SJCRH30 (cell line): ENCODE measurements at regions not wholly inside any gene's neighbourhood (a gene's known extent, or its start where the extent isn't known, plus 50 kb on each side); places are given as distances from the start of the nearest gene placed in this dataset.

Source experiments
- DNase-seq, 2 experiments: peaks; one replicate each; pipeline ENCODE4 v3.0.0-alpha.2; 2015 to 2020
- H3K27ac ChIP-seq: fragments of 250-450 bp; sonication (Bioruptor Pico); 2 replicates; pipeline ENCODE4 v1.5.1; 2020; ENCODE audit warnings: mild to moderate bottlenecking, moderate library complexity
- H3K27me3 ChIP-seq: fragments of 250-450 bp; sonication (Bioruptor Pico); 2 replicates; pipeline ENCODE4 v1.5.1; 2020; ENCODE audit warnings: mild to moderate bottlenecking, moderate library complexity
- H3K36me3 ChIP-seq: fragments of 250-450 bp; sonication (Bioruptor Pico); 2 replicates; pipeline ENCODE4 v1.5.1; 2020; ENCODE audit warnings: mild to moderate bottlenecking, moderate library complexity
- H3K4me1 ChIP-seq: fragments of 250-450 bp; sonication (Bioruptor Pico); 2 replicates; pipeline ENCODE4 v1.5.1; 2020; ENCODE audit warnings: mild to moderate bottlenecking, moderate library complexity
- H3K4me3 ChIP-seq: fragments of 250-450 bp; sonication (Bioruptor Pico); 2 replicates; pipeline ENCODE4 v1.5.1; 2020; ENCODE audit warnings: mild to moderate bottlenecking, moderate library complexity
- H3K9me3 ChIP-seq: fragments of 250-450 bp; sonication (Bioruptor Pico); replicated peaks from 2 replicates; pipeline ENCODE4 v1.5.1; 2020; ENCODE audit warnings: mild to moderate bottlenecking, moderate library complexity

DNA sequence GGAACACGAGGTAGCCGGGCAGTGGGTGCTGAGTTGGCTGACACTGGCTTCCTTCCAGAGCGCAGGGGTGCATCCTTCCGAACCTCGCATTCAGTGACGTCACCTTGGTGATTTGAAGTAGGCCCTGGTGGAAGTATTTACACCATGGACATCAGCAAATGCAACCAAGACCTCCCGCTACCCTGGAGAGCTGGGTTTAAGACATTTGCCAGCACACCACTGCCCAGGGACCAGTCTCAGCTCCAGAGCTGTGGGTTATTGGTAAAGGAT, 106.4 kb upstream of the GPR26 start:
- H3K27me3 ChIP-seq, result 0 out of 2 replicates have a peak, but pooled peaks cover 3% of the 10 kb centered on the region
- H3K4me1 ChIP-seq, result no peaks in the 10 kb centered on the region
- H3K27ac ChIP-seq, result no peak overlapping the region
- no peaks in the 10 kb centered on the region for H3K9me3 ChIP-seq
- H3K4me3 ChIP-seq, result no peak overlapping the region
- DNase-seq, result no peak
- H3K36me3 ChIP-seq, result no peaks in the 10 kb centered on the region

DNA sequence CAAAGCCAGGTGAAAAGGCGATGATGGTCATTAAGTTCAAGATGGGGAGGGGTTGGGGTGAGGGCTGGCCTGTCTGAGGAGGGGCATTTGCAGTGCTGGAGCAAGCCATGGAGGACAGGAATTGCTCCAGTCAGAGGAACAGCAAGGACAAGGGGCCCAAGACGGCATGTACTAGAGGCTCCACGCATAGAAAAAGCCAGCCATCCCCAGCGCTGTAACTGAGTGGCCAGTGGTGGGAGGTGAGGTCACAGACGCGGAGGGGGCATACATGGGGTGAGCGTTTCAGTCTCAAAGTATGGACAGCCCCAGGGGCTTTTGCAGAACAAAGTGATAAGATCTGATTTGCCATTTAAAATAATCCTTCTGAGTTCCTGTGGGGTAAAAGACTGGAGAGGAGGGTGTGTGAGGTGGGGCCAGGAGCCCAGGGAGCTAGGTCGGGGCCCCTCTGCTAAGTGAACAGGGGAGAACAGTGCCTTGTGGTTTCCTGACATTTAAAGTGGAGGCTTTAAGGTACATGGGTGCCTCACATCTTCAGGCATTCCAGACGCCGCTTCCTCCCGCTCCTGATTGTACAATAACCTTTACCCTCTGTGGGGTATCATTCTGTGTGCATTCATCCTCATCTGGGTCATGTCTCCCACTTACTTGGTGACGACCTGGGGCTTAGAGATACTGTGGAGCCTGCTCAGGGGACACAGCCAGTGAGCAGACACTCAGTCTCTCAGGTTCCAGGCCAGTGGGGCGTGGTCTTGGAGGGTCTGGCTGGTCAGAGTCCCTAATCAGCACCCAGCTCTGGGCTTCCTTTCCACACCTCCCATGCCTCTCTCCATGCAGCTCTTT, 105.6 kb upstream of the GPR26 start:
- Histone ChIP-seq H3K4me3 (no peak overlapping the region), H3K36me3 (no peaks in the 10 kb centered on the region), H3K27me3 (0 out of 2 replicates have a peak, but pooled peaks cover 3% of the 10 kb centered on the region), H3K27ac (no peak overlapping the region), H3K4me1 (no peaks in the 10 kb centered on the region), H3K9me3 (no peaks in the 10 kb centered on the region)
- no peak for DNase-seq

DNA sequence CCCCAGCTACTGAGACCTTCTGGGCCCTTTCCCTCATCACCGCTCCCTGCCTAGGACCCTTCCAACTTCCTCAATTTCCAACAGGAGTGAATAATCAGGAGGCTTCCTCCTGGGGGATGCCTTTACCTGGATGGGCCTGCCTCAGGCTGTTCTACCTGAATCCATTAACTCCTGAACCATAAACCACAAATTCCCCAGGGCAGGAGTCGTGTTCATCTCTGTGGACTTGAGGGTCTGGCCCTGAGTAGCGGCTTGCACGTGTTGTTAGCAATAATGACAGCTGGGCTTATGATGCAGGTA, 105.1 kb upstream of the GPR26 start:
- Histone ChIP-seq H3K4me1 (no peaks in the 10 kb centered on the region), H3K27ac (no peak overlapping the region), H3K9me3 (no peaks in the 10 kb centered on the region), H3K36me3 (no peaks in the 10 kb centered on the region), H3K4me3 (no peak overlapping the region), H3K27me3 (0 out of 2 replicates have a peak, but pooled peaks cover 3% of the 10 kb centered on the region)
- DNase-seq, result no peak

DNA sequence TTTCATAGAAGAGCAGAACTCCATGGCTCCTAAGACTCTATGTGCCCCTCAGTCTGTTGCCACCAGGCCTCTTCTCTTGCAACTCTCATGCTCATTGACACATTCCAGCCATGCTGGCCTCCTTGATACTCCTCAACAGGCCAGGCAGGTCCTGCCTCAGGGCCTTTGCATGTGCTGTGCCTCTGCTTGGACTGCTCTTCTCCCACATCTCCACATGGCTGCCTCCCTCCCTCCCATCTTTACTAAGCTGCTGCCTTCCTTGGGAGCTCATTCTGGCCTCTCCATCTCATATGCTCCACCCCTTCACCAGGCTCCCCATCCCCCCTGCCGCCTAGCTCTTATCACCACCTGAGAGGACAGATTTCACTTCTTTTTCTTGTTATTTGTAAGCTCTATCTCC, 103.8 kb upstream of the GPR26 start:
- Histone ChIP-seq H3K27me3 (0 out of 2 replicates have a peak, but pooled peaks cover 3% of the 10 kb centered on the region), H3K4me1 (no peaks in the 10 kb centered on the region), H3K4me3 (no peak overlapping the region), H3K9me3 (no peaks in the 10 kb centered on the region), H3K27ac (no peak overlapping the region), H3K36me3 (no peaks in the 10 kb centered on the region)
- DNase-seq, result no peak

GRCh38 chr10:123562811-123563580, 103.2 kb upstream of the GPR26 start:
- Histone ChIP-seq H3K36me3 (no peaks in the 10 kb centered on the region), H3K27me3 (0 out of 2 replicates have a peak, but pooled peaks cover 3% of the 10 kb centered on the region), H3K4me3 (no peak overlapping the region), H3K27ac (no peak overlapping the region), H3K9me3 (no peaks in the 10 kb centered on the region), H3K4me1 (no peaks in the 10 kb centered on the region)
- peak in 1 of 2 experiments; percentile 9 for DNase-seq

GRCh38 chr10:123563581-123563855, 102.6 kb upstream of the GPR26 start:
- no peak overlapping the region for H3K27ac ChIP-seq
- H3K4me3 ChIP-seq, result no peak overlapping the region
- 0 out of 2 replicates have a peak, but pooled peaks cover 3% of the 10 kb centered on the region for H3K27me3 ChIP-seq
- no peak for DNase-seq
- no peaks in the 10 kb centered on the region for H3K4me1 ChIP-seq
- no peaks in the 10 kb centered on the region for H3K9me3 ChIP-seq
- no peaks in the 10 kb centered on the region for H3K36me3 ChIP-seq

DNA sequence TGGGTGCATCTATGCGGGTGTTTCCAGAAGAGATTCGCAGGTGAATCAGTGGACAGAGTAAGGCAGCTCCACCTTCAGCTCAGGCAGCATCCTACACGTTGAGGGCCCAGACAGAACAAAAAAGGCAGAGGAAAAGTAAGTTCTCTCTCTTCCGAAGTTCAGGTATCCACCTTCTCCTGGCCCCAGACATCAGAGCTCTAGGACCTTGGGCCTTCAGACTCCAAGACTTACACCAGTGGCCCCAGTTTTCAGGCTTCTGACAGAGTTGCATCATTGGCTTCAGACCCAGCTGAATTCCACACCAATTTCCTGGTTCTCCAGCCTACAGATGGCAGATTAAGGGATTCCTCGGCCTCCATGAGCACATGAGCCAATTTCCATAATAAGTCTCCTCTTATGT, 102.2 kb upstream of the GPR26 start:
- H3K27ac ChIP-seq, result no peak overlapping the region
- H3K4me1 ChIP-seq, result no peaks in the 10 kb centered on the region
- no peak for DNase-seq
- no peak overlapping the region for H3K4me3 ChIP-seq
- H3K9me3 ChIP-seq, result no peaks in the 10 kb centered on the region
- H3K36me3 ChIP-seq, result no peaks in the 10 kb centered on the region
- H3K27me3 ChIP-seq, result 0 out of 2 replicates have a peak, but pooled peaks cover 3% of the 10 kb centered on the region

DNA sequence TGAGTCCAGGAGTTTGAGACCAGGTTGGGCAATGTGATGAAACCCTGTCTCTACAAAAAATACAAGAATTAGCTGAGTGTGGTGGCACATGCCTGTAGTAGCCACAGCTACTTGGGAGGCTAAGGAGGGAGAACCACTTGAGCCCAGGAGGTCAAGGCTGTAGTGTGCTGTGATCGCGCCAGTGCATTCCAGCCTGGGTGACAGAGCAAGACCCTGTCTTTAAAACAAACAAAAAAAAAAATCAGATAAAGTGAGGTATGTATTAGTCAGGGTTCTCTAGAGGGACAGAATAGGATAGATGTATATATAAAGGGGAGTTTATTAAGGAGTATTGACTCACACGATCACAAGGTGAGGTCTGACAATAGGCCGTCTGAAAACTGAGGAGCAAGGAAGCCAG, 101.5 kb upstream of the GPR26 start:
- no peaks in the 10 kb centered on the region for H3K9me3 ChIP-seq
- H3K36me3 ChIP-seq, result no peaks in the 10 kb centered on the region
- DNase-seq, result no peak
- no peak overlapping the region for H3K27ac ChIP-seq
- no peaks in the 10 kb centered on the region for H3K4me1 ChIP-seq
- H3K27me3 ChIP-seq, result 0 out of 2 replicates have a peak, but pooled peaks cover 3% of the 10 kb centered on the region
- H3K4me3 ChIP-seq, result no peak overlapping the region

DNA sequence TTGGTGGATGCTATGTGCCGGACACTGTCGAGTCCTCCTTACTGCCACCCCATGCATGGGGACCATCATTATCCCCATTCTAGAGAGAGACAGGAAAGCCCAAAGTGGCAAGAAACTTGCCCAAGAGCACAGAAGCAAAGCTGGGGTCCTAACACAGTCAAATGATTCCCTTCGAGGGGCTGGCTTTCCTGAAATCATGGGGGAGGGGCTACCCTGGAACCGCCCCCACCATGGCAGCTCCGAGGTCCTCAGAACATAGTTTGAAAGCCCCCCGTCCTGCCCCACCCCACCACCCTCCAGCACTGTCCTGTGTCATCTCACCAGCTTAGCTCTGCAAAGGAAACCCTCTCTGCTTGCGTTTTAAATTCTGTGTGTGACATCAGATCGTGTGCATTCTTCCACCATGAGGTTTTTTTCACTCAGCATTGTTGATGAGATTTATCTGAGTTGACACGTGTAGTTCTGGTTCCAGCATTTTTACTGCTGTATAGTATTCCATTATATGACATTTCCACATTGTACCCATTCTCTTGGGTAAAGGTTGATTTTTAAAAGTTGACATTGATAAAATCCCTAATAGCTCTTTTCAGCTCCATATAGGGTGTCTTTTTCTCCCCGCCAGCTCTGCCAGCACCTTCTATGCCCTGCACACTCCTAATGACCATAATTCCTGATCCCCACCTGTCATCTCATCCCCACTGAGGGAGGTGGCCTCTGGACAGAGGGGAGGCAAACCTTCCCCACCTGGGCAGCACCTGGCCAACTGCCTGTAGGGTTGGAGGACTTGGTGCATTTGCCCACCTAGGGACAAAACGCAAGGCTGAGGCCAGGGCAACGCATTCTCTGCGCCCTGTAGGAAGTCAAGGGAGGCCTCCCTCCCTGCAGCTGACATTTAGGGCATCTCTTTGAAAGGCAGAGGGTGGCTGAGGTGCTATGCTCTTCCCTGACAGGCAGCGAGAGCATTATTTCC, 100.2 kb upstream of the GPR26 start:
- DNase-seq, result no peak
- Histone ChIP-seq H3K9me3 (no peaks in the 10 kb centered on the region), H3K4me1 (no peaks in the 10 kb centered on the region), H3K27me3 (no peaks in the 10 kb centered on the region), H3K36me3 (no peaks in the 10 kb centered on the region), H3K27ac (no peak overlapping the region), H3K4me3 (no peak overlapping the region)

GRCh38 chr10:123567984-123568739, 98.0 kb upstream of the GPR26 start:
- no peak overlapping the region for H3K4me3 ChIP-seq
- H3K36me3 ChIP-seq, result no peaks in the 10 kb centered on the region
- H3K27me3 ChIP-seq, result no peaks in the 10 kb centered on the region
- H3K9me3 ChIP-seq, result no peaks in the 10 kb centered on the region
- H3K4me1 ChIP-seq, result no peaks in the 10 kb centered on the region
- no peak overlapping the region for H3K27ac ChIP-seq
- DNase-seq, result no peak

DNA sequence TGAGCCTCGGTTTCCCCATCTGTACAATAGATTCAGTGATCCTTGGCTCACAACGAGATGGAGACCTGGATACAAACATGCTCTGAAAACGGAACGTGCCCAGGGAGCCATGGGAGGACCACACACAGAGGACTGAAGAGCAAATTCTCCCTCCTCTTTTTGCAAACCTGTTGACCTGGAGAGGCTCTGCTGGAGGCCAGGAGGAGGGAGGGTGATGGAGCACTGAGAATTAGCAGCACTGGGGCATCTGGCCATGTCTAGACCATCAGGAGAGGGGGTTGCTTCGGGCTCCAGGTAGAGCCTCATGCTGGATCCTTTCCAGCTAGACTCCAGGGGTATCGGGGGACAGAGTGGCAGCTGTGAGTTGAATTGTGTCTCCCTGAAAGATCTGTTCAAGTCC, 97.4 kb upstream of the GPR26 start:
- H3K27ac ChIP-seq, result no peak overlapping the region
- no peaks in the 10 kb centered on the region for H3K36me3 ChIP-seq
- no peaks in the 10 kb centered on the region for H3K27me3 ChIP-seq
- no peaks in the 10 kb centered on the region for H3K4me1 ChIP-seq
- H3K4me3 ChIP-seq, result no peak overlapping the region
- no peak for DNase-seq
- no peaks in the 10 kb centered on the region for H3K9me3 ChIP-seq

GRCh38 chr10:123569436-123570035, 96.6 kb upstream of the GPR26 start:
- H3K36me3 ChIP-seq, result no peaks in the 10 kb centered on the region
- DNase-seq, result no peak
- no peak overlapping the region for H3K27ac ChIP-seq
- no peak overlapping the region for H3K4me3 ChIP-seq
- no peaks in the 10 kb centered on the region for H3K9me3 ChIP-seq
- no peaks in the 10 kb centered on the region for H3K4me1 ChIP-seq
- H3K27me3 ChIP-seq, result no peaks in the 10 kb centered on the region

GRCh38 chr10:123570051-123570897, 95.9 kb upstream of the GPR26 start:
- Histone ChIP-seq H3K27me3 (no peaks in the 10 kb centered on the region), H3K9me3 (no peaks in the 10 kb centered on the region), H3K27ac (no peak overlapping the region), H3K4me1 (no peaks in the 10 kb centered on the region), H3K36me3 (no peaks in the 10 kb centered on the region), H3K4me3 (no peak overlapping the region)
- no peak for DNase-seq
